ENCODE measurements at regions not wholly inside any gene's neighbourhood (a gene's known extent, or its start where the extent isn't known, plus 50 kb on each side); places are given as distances from the start of the nearest gene placed in this dataset.

GRCh38 chr15:96072821-96073220, 257.7 kb upstream of the NR2F2 start:
- Histone ChIP-seq H3K4me1 (no peaks in the 10 kb centered on the region), H3K36me3 (no peaks in the 10 kb centered on the region), H3K9me3 (no peaks in the 10 kb centered on the region), H3K27me3 (no peaks in the 10 kb centered on the region), H3K4me3 (no peak overlapping the region), H3K27ac (no peak overlapping the region)
- intact Hi-C loops (cut with DNase I; ENCODE audit: low total_unique reads): no loop called here
- DNase-seq: no peak
- TF ChIP-seq CTCF (IDR thresholded peaks at IDR 0.05) (no peak), POLR2A (IDR thresholded peaks at IDR 0.05) (no peak)

GRCh38 chr15:96073908-96074307, 256.6 kb upstream of the NR2F2 start:
- H3K4me1 ChIP-seq: no peaks in the 10 kb centered on the region
- no peaks in the 10 kb centered on the region for H3K36me3 ChIP-seq
- no peak overlapping the region for H3K27ac ChIP-seq
- no peaks in the 10 kb centered on the region for H3K27me3 ChIP-seq
- no peaks in the 10 kb centered on the region for H3K9me3 ChIP-seq
- intact Hi-C loops (cut with DNase I; ENCODE audit: low total_unique reads): no loop called here
- no peak overlapping the region for H3K4me3 ChIP-seq
- TF ChIP-seq POLR2A (IDR thresholded peaks at IDR 0.05) (no peak), CTCF (IDR thresholded peaks at IDR 0.05) (no peak)
- DNase-seq: no peak

GRCh38 chr15:96075895-96076294, 254.6 kb upstream of the NR2F2 start:
- Histone ChIP-seq H3K9me3 (no peaks in the 10 kb centered on the region), H3K27me3 (no peaks in the 10 kb centered on the region), H3K4me3 (no peak overlapping the region), H3K4me1 (no peaks in the 10 kb centered on the region), H3K27ac (no peak overlapping the region), H3K36me3 (no peaks in the 10 kb centered on the region)
- no peak for DNase-seq
- intact Hi-C loops (cut with DNase I; ENCODE audit: low total_unique reads): no loop called here
- TF ChIP-seq CTCF (IDR thresholded peaks at IDR 0.05) (no peak), POLR2A (IDR thresholded peaks at IDR 0.05) (no peak)

- H3K27me3 ChIP-seq: no peaks in the 10 kb centered on the region
- H3K27ac ChIP-seq: no peak overlapping the region
- DNase-seq: no peak
- no peak for TF ChIP-seq CTCF (IDR thresholded peaks at IDR 0.05)
- no peak for TF ChIP-seq POLR2A (IDR thresholded peaks at IDR 0.05)
- intact Hi-C loops (cut with DNase I; ENCODE audit: low total_unique reads): no loop called here
- H3K36me3 ChIP-seq: no peaks in the 10 kb centered on the region
- H3K4me1 ChIP-seq: no peaks in the 10 kb centered on the region
- no peaks in the 10 kb centered on the region for H3K9me3 ChIP-seq
- H3K4me3 ChIP-seq: no peak overlapping the region
These were observed 254.2 kb upstream of the NR2F2 start for GRCh38 chr15:96076350-96076749.

- no peak for DNase-seq
- no peak for TF ChIP-seq POLR2A (IDR thresholded peaks at IDR 0.05)
- TF ChIP-seq CTCF (IDR thresholded peaks at IDR 0.05): no peak
These were observed 251.5 kb upstream of the NR2F2 start for GRCh38 chr15:96079041-96079440.

More at GRCh38 chr15:96079041-96079440, 251.5 kb upstream of the NR2F2 start:
- Histone ChIP-seq H3K36me3 (no peaks in the 10 kb centered on the region), H3K27me3 (no peaks in the 10 kb centered on the region), H3K4me3 (no peak overlapping the region), H3K27ac (no peak overlapping the region), H3K9me3 (no peaks in the 10 kb centered on the region), H3K4me1 (no peaks in the 10 kb centered on the region)
- intact Hi-C loops (cut with DNase I; ENCODE audit: low total_unique reads): no loop called here

Data from uterus (tissue), 3 donors.